Tibial nerve (tissue), 4 donors: ENCODE measurements at regions not wholly inside any gene's neighbourhood (a gene's known extent, or its start where the extent isn't known, plus 50 kb on each side); places are given as distances from the start of the nearest gene placed in this dataset.

ENCODE experiments used
- DNase-seq, 2 donors: peaks; one replicate each; pipeline ENCODE4 v3.0.0-alpha.2; 2019; ENCODE audit warnings: low spot score in 2 of 2
- H3K27ac ChIP-seq, 4 donors: fragments of 200-600 bp; sonication (generic) in 3 of 4; one replicate each; pipeline ENCODE4 v1.5.1; 2017 to 2019; ENCODE audit warnings: mild to moderate bottlenecking in 1 of 4
- H3K27me3 ChIP-seq, 2 donors: fragments of 200-600 bp; sonication (generic) in 1 of 2; one replicate each; pipeline versions ENCODE4 v1.5.1 to v1.6.0; 2017 to 2019
- H3K36me3 ChIP-seq, 3 donors: fragments of 200-600 bp; sonication (generic); one replicate each; pipeline ENCODE4 v1.5.1; 2018 to 2019
- H3K4me1 ChIP-seq, 4 donors: fragments of 200-600 bp; sonication (generic) in 3 of 4; one replicate each; pipeline ENCODE4 v1.5.1; 2017 to 2019
- H3K4me3 ChIP-seq, 4 donors: fragments of 200-600 bp; sonication (generic) in 3 of 4; one replicate each; pipeline ENCODE4 v1.5.1; 2017 to 2019; ENCODE audit warnings: mild to moderate bottlenecking in 1 of 4, moderate library complexity in 1 of 4
- H3K9me3 ChIP-seq, 4 donors: fragments of 200-600 bp; sonication (generic) in 3 of 4; one replicate each; pipeline ENCODE4 v1.5.1; 2017 to 2019
- EP300 ChIP-seq, 2 donors: sonication (generic); formaldehyde crosslinking; IDR thresholded peaks; one replicate each; pipeline ENCODE4 v1.6.1; 2017; ENCODE audit warnings: antibody characterized with exemption in 2 of 2, mild to moderate bottlenecking in 1 of 2
- POLR2A ChIP-seq, 2 donors: fragments of 450-650 bp; IDR thresholded peaks; one replicate each; pipeline ENCODE4 v1.6.1; 2017; ENCODE audit warnings: antibody characterized with exemption in 2 of 2, mild to moderate bottlenecking in 2 of 2, moderate library complexity in 2 of 2
- WGBS, 2 donors: methylation state at CpG; one replicate each; pipeline ENCODE4 v1.1.5; 2018; 5-methylcytosine and 5-hydroxymethylcytosine counted together
- TF ChIP-seq, protein P1 (sequence below), 5 experiments: fragments of 200-600 bp in 3 of 5; fragments of 450-650 bp in 2 of 5; sonication (generic) in 3 of 5; IDR thresholded peaks; one replicate each; pipeline ENCODE4 v1.5.1; 2016 to 2019; ENCODE audit warnings: antibody characterized with exemption in 5 of 5, mild to moderate bottlenecking in 3 of 5, moderate library complexity in 2 of 5

DNA sequence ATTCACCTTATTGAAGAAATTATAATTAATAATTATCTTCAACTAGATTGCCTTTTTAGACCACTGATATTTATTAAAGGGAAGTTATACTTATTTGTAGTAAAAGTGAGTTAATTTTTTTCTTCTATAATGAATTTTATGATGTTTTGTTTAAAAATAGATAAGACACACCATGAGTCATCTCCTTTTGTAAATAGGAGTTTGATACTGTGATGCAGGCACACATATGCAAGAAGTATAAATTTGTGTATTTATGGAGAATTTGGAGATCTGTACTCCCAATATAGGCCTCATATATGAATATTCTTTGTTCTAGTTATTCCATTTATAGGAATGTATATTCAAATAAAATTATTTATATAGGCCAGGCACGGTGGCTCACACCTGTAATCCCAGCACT lies 703.5 kb upstream of the CHAC2 start:
- Histone ChIP-seq H3K4me1 (no peaks in the 10 kb centered on the region), H3K4me3 (no peak overlapping the region), H3K9me3 (no peaks in the 10 kb centered on the region), H3K27ac (no peak overlapping the region), H3K36me3 (no peaks in the 10 kb centered on the region), H3K27me3 (no peaks in the 10 kb centered on the region)
- 84 to 97% methylated on average over 1 of the region's 1 CpG for WGBS, 2 donors
- DNase-seq, result no peak
- TF ChIP-seq, protein P1, sequence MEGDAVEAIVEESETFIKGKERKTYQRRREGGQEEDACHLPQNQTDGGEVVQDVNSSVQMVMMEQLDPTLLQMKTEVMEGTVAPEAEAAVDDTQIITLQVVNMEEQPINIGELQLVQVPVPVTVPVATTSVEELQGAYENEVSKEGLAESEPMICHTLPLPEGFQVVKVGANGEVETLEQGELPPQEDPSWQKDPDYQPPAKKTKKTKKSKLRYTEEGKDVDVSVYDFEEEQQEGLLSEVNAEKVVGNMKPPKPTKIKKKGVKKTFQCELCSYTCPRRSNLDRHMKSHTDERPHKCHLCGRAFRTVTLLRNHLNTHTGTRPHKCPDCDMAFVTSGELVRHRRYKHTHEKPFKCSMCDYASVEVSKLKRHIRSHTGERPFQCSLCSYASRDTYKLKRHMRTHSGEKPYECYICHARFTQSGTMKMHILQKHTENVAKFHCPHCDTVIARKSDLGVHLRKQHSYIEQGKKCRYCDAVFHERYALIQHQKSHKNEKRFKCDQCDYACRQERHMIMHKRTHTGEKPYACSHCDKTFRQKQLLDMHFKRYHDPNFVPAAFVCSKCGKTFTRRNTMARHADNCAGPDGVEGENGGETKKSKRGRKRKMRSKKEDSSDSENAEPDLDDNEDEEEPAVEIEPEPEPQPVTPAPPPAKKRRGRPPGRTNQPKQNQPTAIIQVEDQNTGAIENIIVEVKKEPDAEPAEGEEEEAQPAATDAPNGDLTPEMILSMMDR (IDR thresholded peaks at IDR 0.05), result no peak
- TF ChIP-seq EP300 (IDR thresholded peaks at IDR 0.05), result no peak
- TF ChIP-seq POLR2A (IDR thresholded peaks at IDR 0.05), result no peak

DNA sequence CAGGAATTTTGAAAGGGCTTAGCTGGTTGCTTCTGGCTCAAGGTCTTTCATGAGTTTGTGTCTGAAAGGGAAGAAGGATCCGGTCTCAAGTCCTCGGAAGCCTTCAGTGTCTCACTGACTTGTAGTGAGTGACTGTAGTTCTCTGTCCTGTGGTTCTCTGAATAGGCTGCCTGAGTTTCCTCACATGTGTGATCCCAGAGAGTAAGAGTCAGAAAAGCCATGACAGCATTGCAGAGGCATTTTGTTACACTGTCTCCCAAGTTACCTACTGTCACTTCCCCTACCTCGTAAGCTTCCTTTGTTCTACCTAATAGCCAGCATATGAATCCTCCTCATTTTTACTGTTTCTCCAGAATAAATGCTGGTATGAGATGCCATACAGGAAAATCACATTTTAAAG lies 709.1 kb upstream of the CHAC2 start:
- H3K4me3 ChIP-seq, result no peak overlapping the region
- H3K9me3 ChIP-seq, result no peaks in the 10 kb centered on the region
- 69 to 72% methylated on average over 3 of the region's 3 CpGs for WGBS, 2 donors
- no peaks in the 10 kb centered on the region for H3K27me3 ChIP-seq
- no peaks in the 10 kb centered on the region for H3K36me3 ChIP-seq
- H3K27ac ChIP-seq, result no peak overlapping the region
- no peak for DNase-seq
- no peak for TF ChIP-seq EP300 (IDR thresholded peaks at IDR 0.05)
- TF ChIP-seq, protein P1 (IDR thresholded peaks at IDR 0.05), result no peak
- TF ChIP-seq POLR2A (IDR thresholded peaks at IDR 0.05), result no peak
- H3K4me1 ChIP-seq, result no peaks in the 10 kb centered on the region

DNA sequence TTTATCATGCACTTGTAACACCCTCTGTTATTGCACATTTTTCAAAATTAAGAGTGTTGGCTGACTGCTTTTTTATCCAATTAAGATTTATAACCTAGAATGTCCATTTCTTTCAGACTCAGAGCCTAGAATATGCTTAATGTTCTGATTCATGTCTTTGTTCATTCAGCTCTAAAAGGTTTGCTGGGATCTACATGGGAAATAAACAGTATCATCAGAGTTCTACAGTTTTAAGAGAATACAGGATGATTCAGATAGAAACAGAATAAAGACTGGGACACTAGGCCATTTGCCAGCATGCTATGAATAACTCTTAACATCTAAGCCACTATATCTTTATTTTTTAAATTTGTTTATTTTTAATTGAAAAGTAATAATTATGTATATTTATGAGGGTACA lies 713.7 kb upstream of the CHAC2 start:
- no peak for DNase-seq
- TF ChIP-seq, protein P1 (IDR thresholded peaks at IDR 0.05), result no peak
- TF ChIP-seq POLR2A (IDR thresholded peaks at IDR 0.05), result no peak
- TF ChIP-seq EP300 (IDR thresholded peaks at IDR 0.05), result no peak
- Histone ChIP-seq H3K9me3 (peaks cover 0 to 4% (median 0%) of the 10 kb centered on the region in 4 donors), H3K36me3 (no peaks in the 10 kb centered on the region), H3K4me1 (no peaks in the 10 kb centered on the region), H3K27ac (no peak overlapping the region), H3K4me3 (no peak overlapping the region), H3K27me3 (no peaks in the 10 kb centered on the region)

DNA sequence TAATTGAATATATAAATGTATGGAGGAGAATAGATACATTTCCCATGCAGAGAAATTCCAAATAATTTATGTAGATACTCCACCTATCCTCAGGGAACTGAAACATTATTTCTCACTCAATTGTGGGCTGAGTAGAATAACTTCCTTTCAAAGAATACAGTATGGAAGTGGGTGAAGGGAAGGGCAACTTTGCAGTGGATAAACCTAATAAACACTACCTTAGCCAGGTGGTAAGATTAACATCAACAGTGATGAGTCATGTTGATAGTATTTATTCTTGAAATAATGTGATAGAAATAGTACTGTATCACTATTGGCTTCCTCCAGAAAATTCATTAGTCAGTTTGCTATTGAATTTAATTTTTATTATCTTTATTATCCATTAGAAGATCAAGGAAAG lies 716.4 kb upstream of the CHAC2 start:
- H3K9me3 ChIP-seq, result peaks cover 0 to 4% (median 0%) of the 10 kb centered on the region in 4 donors
- TF ChIP-seq POLR2A (IDR thresholded peaks at IDR 0.05) (no peak), EP300 (IDR thresholded peaks at IDR 0.05) (no peak)
- TF ChIP-seq, protein P1 (IDR thresholded peaks at IDR 0.05), result no peak
- H3K4me1 ChIP-seq, result no peaks in the 10 kb centered on the region
- H3K36me3 ChIP-seq, result no peaks in the 10 kb centered on the region
- H3K27ac ChIP-seq, result no peak overlapping the region
- no peak overlapping the region for H3K4me3 ChIP-seq
- no peaks in the 10 kb centered on the region for H3K27me3 ChIP-seq
- DNase-seq, result no peak

DNA sequence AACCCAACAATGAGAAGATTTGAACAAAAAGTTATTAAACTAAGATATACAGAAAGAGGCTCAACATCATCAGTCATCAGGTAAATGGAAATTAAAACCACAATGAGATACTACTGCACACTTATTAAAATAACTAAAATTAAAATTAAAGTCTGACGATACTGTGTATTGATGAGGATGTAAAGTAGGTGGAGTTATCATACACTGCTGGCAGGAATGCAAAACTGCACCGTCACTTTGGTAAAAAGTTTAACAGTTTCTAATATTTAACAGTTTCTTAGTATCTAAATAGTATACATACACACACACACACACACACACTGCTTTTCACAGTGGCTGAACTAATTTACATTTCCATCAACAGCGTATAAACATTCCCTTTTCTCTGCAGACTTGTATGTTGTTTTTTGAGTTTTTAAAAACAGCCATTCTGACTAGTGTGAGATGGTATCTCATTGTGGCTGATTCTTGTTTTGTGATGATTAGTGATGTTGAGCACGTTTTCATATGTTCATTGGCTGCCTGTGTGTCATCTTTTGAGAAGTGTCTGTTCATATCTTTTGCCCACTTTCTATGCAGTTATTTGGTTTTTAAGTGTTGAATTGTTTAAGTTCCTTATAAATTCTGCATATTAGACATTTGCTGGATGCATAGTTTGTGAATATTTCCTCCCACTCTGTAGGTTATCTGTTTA lies 726.9 kb upstream of the CHAC2 start:
- no peak for DNase-seq
- H3K36me3 ChIP-seq, result no peaks in the 10 kb centered on the region
- TF ChIP-seq POLR2A (IDR thresholded peaks at IDR 0.05) (no peak), EP300 (IDR thresholded peaks at IDR 0.05) (no peak)
- TF ChIP-seq, protein P1 (IDR thresholded peaks at IDR 0.05), result no peak
- 82 to 84% methylated on average over 4 of the region's 4 CpGs for WGBS, 2 donors
- no peak overlapping the region for H3K4me3 ChIP-seq
- H3K4me1 ChIP-seq, result no peaks in the 10 kb centered on the region
- H3K27ac ChIP-seq, result no peak overlapping the region
- H3K9me3 ChIP-seq, result no peaks in the 10 kb centered on the region
- H3K27me3 ChIP-seq, result no peaks in the 10 kb centered on the region
